NCI-H1694 (cell line): ENCODE measurements at regions not wholly inside any gene's neighbourhood (a gene's known extent, or its start where the extent isn't known, plus 50 kb on each side); places are given as distances from the start of the nearest gene placed in this dataset.
"Not testable (repeated sequence)": the region's sequence is repeated elsewhere in the genome, so short reads cannot be mapped to it uniquely, and the experiment has no call there.

Experiments
- DNase-seq: peaks from one replicate; lab custom pipeline; 2025; lab: John Stamatoyannopoulos, UW

DNA sequence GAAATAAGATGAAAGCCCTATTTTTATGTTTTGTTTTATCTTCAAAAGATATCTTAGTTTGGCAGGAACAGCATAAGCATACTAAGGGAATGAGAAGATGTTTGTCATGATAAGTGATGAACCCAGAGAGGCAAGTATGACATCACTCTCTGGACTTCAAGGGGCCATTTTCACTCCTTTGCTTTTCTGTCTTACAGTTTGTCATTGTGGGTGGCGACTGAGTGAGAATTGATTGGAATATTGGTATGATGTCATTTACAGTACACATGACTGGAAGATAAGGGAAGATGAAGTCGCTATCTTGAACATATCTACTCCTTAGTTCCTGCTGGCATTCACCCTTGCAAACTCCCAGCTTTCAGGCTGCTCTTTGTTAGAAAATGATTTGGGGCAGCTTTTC lies 258.1 kb upstream of the RAB4A start:
- no peak for DNase-seq

- no peak for DNase-seq
Measured at GRCh38 chr1:229013981-229014380, 256.9 kb upstream of the RAB4A start.

DNA sequence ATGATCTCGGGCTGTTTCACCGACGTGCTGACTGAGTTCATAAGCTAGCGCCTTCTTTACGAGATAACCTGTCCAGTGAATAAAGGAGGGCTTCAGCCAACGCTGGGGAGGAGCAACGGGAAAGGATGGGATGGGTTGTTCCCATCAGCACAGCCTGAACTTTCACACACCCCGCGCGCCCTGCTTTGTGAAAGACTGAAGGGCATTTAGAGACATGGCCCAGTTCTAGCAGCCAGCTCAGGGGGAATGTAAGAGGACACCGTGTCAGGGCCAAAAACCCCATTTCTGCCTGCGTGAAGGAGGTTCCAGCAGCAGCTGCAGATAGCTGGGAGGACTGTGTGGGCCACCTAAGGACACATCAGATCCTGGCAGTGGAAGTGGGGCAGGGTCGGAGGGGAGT lies 255.1 kb upstream of the RAB4A start:
- DNase-seq = no peak

DNA sequence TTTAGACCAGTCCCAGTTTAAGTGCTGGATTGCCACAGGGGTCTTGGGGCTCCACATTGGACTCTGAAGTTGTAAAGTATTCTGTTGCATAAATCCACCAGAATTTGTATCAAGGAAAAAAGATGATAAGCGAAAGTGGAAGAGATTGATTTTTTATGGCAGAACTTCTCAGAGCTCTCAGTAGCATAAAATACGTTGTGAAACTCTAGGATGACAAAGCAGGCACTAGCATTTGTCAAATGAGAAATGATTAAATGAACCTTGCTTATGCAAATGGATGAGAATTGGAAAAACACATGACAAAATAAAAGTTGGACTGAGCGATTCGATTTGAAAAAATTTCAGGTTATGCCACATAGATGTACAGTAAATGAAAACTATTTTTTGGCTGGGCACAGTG lies 253.8 kb upstream of the RAB4A start:
- no peak for DNase-seq

DNA sequence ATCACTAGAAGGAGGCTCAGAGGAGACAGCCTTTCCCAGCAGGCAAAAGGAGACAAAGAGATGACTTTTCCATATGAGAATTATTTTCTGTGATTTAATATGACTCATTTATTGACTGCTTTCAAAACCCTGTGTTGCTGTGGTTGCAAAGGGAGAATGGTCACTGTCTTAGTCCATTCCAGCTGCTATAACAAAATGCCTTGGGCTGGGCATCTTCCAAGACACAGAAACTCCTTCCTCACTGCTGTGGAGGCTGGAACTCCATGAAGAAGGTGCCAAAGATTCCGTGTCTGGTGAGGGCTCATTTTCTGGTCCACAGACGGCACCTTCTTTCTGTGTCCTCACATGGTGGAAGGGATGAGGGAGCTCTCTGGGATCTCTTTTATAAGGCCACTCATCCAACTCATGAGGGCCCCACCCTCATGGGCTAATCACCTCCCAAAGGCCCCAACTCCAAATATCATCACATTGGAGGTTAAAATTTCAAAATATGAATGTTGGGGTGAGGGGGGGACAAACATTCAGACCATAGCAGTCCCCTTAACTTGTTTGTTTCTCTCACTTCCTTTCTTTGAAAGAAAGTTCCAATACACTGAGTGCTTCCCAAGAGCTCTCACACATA lies 252.1 kb upstream of the RAB4A start:
- DNase-seq = no peak

- DNase-seq = no peak
Measured at GRCh38 chr1:229019663-229020271, 251.1 kb upstream of the RAB4A start.

DNA sequence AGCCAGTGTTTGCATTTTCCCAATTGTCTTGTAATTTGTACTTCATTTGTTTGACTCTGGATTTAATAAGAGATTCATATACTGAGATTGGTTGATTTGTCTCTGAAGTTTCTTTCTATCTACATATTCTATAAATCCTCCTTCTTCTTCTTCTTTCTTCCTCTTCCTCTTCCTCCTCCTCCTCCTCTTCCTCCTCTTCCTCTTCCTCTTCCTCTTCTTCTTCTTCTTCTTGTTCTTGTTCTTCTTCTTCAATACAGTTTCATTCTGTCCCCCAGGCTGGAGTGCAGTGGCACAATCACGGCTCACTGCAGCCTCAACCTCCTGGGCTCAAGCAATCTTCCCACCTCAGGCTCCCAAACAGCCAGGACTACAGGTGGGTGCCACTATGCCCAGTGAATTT lies 249.9 kb upstream of the RAB4A start:
- not testable (repeated sequence) for DNase-seq

DNA sequence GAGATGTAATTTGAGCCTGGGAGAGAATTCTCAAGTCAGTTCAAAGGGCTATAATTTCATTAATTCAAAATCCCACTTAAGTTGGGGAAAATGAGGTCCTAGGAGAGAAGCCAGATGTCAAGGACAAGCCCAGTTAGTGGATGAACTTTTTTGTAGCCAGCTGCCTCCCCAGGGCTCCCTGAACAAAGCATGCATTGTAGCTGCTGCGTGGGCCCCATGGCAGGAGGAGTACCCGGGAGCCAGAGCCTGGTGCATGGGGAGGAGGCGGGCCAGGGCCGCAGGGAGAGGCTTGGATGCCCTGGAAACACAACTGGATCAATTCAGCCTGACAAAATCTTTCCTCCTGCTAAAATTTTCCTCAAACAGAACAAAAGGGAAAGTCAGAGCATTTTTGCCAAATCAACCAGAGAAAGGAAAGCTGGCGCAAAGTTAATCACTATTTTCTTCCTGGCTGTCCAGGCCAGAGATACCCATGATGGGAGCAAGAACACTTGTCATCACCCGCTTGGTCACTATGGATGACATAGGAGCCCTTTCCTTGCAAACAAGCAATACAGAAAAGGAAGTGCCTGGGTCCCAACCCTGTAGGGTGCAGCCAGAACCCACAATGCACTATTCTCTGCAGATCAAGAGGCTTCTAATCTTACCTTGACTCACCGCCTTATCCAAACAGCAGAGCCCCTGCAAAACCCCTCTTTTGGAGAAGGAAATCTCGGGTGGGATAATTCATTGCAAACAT lies 248.1 kb upstream of the RAB4A start:
- no peak for DNase-seq

- no peak for DNase-seq
Measured at GRCh38 chr1:229023651-229024300, 247.1 kb upstream of the RAB4A start.

- DNase-seq = no peak
Measured at GRCh38 chr1:229024528-229025130, 246.3 kb upstream of the RAB4A start.

DNA sequence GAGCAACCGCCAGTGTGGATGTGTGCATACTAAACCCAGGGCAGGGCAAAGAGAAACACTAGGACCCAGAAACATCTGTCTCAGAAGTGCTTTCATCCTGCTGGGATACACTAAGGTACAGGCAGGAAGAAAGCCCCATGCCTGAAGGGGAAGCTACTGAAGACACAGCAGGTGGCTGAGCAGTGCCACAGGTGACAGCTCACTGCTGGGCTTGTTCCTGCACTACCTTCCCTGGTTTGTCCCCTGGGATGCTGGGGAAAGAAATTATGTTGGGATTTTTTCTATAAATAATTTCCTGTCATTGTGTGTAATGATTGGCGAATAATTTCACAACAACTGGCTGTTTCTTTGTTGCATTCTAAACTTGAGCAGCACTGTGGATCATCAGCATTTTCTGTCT lies 245.3 kb upstream of the RAB4A start:
- DNase-seq = no peak

- no peak for DNase-seq
Measured at GRCh38 chr1:229027158-229027557, 243.8 kb upstream of the RAB4A start.

DNA sequence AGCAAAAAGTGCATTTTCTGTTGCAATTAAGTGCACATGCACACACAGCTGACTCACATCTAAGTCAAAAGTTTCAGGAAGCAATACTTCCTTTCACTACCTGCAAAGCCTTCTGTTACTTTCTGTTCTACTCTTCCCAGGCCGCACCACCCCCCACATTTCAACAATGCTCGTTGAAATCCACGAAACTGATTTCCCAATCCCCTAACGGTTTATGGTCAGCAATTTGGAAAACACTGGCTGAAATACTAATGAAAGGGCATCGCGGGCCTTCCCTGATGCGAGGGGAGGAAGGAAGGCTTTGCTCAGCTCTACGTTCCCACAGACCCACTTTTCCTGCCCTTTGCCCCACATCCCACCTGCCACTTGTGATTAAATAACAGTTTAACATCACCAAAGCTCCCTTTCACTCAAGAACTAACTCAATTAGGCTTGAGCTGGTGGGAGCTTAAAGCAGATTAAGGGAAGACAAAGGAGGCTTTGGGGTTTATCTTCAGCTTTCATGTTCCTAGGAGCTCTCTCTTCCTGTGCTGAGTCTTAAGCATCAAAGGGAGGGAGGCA lies 243.2 kb upstream of the RAB4A start:
- DNase-seq = no peak

GRCh38 chr1:229028544-229028943 lies 242.4 kb upstream of the RAB4A start:
- DNase-seq = peak; percentile 94

GRCh38 chr1:229028987-229029878 lies 241.7 kb upstream of the RAB4A start:
- DNase-seq = peak; percentile 95

- no peak for DNase-seq
Measured at GRCh38 chr1:229029879-229030235, 241.1 kb upstream of the RAB4A start.

DNA sequence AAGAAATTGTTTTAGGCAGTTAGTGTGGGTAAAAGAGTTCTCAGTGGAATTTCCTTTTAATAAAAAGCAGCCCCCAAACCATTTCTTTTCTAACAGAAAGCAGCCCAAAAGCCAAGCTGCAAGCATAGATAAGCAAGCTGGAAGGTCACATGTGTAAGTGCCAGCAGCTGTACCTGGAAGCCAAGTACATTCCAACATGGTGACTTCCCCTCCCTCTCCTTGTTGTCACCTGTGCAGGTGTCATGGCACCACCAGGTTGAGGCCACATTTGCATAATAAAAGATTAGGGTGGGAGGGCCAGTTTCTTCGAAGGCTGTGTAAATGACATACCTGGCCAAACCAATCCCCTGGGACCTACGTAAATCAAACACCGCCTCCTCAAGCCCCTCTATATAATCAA lies 240.3 kb upstream of the RAB4A start:
- no peak for DNase-seq

DNA sequence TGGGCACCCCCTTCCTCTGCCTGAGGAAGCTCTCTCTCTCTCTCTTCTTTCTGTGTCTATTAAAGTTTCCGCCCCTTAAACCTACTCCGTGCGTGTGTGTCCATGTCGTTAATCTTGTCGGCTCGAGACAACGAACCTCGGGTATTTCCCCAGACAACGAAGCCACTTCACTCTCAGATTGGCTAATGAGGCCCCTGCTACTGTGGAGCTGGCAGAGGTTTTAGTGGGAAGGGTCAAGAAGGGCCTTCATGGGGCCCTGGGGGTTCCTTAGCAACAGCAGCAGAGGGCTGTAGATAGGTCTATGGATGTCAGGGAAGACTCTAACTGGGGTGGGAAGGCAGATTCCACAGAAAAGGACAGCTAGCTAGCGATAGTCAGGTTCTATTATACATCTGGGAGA lies 239.8 kb upstream of the RAB4A start:
- no peak for DNase-seq

GRCh38 chr1:229031481-229032341 lies 239.2 kb upstream of the RAB4A start:
- DNase-seq = no peak

DNA sequence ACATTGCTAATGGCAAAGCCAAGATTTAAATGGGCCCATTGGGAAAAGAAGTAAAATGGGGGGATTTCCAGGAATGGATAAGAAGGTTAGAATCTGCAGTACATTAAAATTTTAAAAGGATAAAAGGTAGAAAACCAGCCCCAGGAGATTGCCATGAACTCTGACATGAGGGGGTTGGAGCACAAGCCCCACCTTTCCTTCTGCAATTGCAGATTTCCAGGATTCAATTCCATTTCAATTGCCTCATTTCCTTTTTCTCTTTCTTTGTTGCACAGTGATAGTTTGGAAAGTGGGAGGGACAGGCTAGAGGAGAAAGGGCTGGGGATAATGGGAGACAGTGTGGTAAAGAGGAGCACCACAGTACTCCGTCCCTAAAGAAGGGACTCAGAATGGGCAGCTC lies 238.5 kb upstream of the RAB4A start:
- no peak for DNase-seq
